Aorta (tissue), 5 donors: ENCODE measurements at regions not wholly inside any gene's neighbourhood (a gene's known extent, or its start where the extent isn't known, plus 50 kb on each side); places are given as distances from the start of the nearest gene placed in this dataset.

Experiments used
- ATAC-seq: fragments of 200-7000 bp; cut with Tn5 transposase; one replicate; pipeline ENCODE4 v1.9.1; 2022; ENCODE audit warnings: moderate library complexity; ENCODE audit not compliant: low FRiP score
- DNase-seq, 2 donors: peaks; one replicate each; pipeline ENCODE4 v3.0.0-alpha.2; 2020
- H3K27ac ChIP-seq, 2 donors: one replicate each; pipeline ENCODE4 v1.5.1; 2013; ENCODE audit warnings: low read length in 2 of 2, mild to moderate bottlenecking in 2 of 2, moderate library complexity in 2 of 2, control low read depth in 1 of 2, inconsistent platforms in 1 of 2, low read depth in 1 of 2
- H3K27me3 ChIP-seq, 2 donors: one replicate each; pipeline ENCODE4 v1.6.1; 2013; ENCODE audit warnings: control low read depth in 1 of 2, low read length in 1 of 2, mild to moderate bottlenecking in 1 of 2, moderate library complexity in 1 of 2; ENCODE audit not compliant: insufficient read depth in 2 of 2, control insufficient read depth in 1 of 2
- H3K36me3 ChIP-seq, 2 donors: one replicate each; pipeline ENCODE4 v1.6.1; 2013; ENCODE audit warnings: control low read depth in 1 of 2, low read length in 1 of 2, mild to moderate bottlenecking in 1 of 2; ENCODE audit not compliant: insufficient read depth in 2 of 2, control insufficient read depth in 1 of 2
- H3K4me1 ChIP-seq, 2 donors: one replicate each; pipeline ENCODE4 v1.6.1; 2013; ENCODE audit warnings: low read length in 2 of 2, control low read depth in 1 of 2, mild to moderate bottlenecking in 1 of 2, moderate library complexity in 1 of 2; ENCODE audit not compliant: insufficient read depth in 2 of 2, control insufficient read depth in 1 of 2
- H3K4me3 ChIP-seq, 2 donors: one replicate each; pipeline ENCODE4 v1.5.1; 2013; ENCODE audit warnings: low read length in 2 of 2, control low read depth in 1 of 2, mild to moderate bottlenecking in 1 of 2
- H3K9me3 ChIP-seq: one replicate; pipeline ENCODE4 v1.6.1; 2013; ENCODE audit warnings: mild to moderate bottlenecking, low read length; ENCODE audit not compliant: control insufficient read depth
- WGBS, 2 donors: extraction: QIAGEN DNeasy Blood & Tissue Kit; methylation state at CpG; one replicate each; pipeline ENCODE4 v1.1.7; 2013; 5-methylcytosine and 5-hydroxymethylcytosine counted together
- intact Hi-C, 2 donors: fragments of 100-400 bp; cut with DNase I; formaldehyde crosslinking; loops; one replicate each; pipeline versions ENCODE4 v1.14.2 to v1.15.0; 2022
- donor health status: healthy with polysubstance abuse.
- donor health status: Bipolar disorder and iron deficiency.
- donor health status: DM: no; HTN: no; CAD: no.
- donor health status: DM: no; HTN: no; CAD: no.
- donor health status: DM: yes; HTN: yes; CAD: no.

DNA sequence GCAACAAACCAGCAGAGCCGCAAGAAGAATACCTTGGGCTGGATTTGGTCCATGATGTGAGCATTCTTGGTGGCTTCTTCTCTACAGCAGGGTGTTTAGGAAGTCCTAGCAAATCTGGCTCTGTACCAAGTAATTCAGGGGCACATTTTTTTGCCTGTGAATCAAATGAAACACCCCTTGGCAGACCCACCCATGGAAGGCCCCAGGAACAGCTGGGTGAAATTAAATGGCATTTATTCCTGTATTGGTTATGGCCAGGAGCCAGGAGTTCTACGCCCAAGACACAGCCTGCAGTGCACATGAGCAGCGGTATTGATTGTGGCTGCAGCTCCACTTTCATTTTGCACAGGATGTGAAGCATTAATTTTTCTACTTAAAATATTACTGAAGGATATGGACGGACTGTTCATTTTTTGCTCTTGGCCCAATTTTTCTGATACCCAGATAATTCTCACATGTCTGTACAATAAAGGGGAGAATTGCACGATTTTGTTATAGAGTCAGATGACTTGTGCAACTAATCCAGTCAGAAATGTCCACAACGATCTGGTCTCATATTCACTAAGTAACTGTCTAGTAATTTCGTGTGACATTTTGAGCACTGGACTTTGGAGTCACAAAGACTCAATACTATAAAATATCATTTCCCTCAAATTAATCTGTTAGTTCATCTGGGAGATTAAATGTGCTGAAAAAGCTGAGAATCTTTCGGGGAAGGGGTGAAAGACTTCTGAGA is 120.7 kb upstream of the APC start:
- intact Hi-C loops, result no loop called here
- WGBS, 2 donors, result 69 to 79% methylated on average over 8 of the region's 8 CpGs
- Histone ChIP-seq H3K36me3 (no peaks in the 10 kb centered on the region), H3K4me3 (no peak overlapping the region), H3K9me3 (peaks cover 1% of the 10 kb centered on the region), H3K4me1 (no peaks in the 10 kb centered on the region), H3K27me3 (peaks cover 0 to 2% of the 10 kb centered on the region in 2 donors), H3K27ac (no peak overlapping the region)
- DNase-seq (no peak), ATAC-seq (no peak)

DNA sequence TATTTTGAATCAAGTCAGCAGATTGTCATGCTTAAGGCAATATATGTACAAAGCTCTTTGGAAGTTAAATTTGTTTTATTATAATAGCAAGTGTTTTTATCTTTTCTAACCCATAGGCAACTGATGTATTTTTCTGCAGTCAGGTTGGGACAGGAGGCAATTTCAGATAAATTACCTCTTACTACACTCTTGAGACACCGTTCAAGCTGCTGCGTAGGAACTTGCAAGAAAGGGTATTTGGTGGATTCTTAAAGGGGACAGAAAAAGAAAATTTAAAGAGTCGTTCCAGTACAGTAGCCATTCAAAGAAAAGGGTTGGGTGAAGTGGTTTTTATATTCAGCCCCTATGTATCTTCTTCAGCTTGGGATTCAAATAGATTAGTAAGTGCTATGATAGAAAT is 112.4 kb upstream of the APC start:
- H3K4me1 ChIP-seq, result no peaks in the 10 kb centered on the region
- no peak overlapping the region for H3K4me3 ChIP-seq
- no peak overlapping the region for H3K27ac ChIP-seq
- DNase-seq (no peak), ATAC-seq (no peak)
- intact Hi-C loops, result no loop called here
- WGBS, 2 donors, result 46 to 58% methylated on average over 3 of the region's 3 CpGs
- H3K36me3 ChIP-seq, result no peaks in the 10 kb centered on the region
- no peaks in the 10 kb centered on the region for H3K9me3 ChIP-seq
- no peaks in the 10 kb centered on the region for H3K27me3 ChIP-seq

DNA sequence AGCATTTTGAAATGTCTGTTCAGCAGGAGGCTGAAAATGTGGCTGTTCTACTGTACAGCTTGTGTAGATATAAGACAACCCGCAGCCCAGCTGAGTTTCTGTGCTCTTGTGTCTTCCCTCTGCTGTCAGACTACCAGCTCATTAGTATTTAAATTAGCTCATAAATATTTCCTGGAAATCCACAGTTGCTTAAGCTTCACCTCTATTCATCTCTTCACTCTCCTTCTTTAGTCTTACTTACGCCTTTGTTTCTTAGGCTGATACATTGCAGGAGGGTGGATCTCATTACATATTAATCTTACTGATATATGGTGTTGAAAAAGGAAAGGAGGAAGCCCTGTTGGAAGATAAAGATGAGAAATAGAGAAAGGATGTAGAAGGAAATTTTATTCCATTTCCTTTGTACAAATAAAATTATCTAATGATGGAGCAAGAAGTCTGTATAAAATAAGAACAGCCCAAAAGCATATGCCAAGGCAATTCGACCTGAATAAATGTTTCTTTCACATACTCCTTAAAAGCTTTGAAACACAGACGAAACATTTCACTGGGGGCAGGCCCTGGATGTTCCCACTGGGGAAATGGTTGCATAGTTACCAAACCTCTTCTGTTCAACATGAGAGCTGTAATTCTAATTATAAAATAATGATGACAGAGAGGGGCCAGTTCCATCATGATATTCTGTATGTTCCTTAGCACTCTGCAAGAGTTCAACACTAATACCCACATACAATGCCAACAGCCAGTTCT is 111.8 kb upstream of the APC start:
- Histone ChIP-seq H3K27ac (no peak overlapping the region), H3K9me3 (no peaks in the 10 kb centered on the region)

DNA sequence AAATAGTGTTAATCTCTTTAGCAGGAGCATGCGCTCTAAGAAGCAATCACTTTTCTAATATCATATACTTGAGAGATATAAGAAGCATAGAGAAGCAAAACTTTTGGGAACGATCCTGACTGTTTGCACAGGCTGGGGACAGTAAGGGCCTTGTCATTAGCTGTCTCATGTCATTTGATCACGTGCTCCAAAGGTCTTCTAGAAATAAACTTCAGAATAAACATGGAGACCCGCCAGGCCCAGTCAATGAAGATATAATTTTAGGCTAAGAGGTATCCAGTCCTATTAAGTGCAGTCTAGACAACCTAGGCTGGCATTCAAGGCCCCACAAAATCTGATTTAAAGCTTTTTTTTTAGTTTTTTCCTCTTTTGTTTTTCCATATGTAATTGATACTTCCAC is 111.0 kb upstream of the APC start:
- Histone ChIP-seq H3K27me3 (no peaks in the 10 kb centered on the region), H3K4me3 (no peak overlapping the region), H3K36me3 (no peaks in the 10 kb centered on the region), H3K4me1 (no peaks in the 10 kb centered on the region), H3K9me3 (no peaks in the 10 kb centered on the region), H3K27ac (no peak overlapping the region)
- intact Hi-C loops, result no loop called here
- 85 to 86% methylated on average over 4 of the region's 4 CpGs for WGBS, 2 donors
- ATAC-seq, result no peak
- no peak for DNase-seq

More for the DNA sequence above, 111.8 kb upstream of the APC start:
- no peak for ATAC-seq
- Histone ChIP-seq H3K4me1 (no peaks in the 10 kb centered on the region), H3K27me3 (no peaks in the 10 kb centered on the region), H3K4me3 (no peak overlapping the region), H3K36me3 (no peaks in the 10 kb centered on the region)
- intact Hi-C loops, result no loop called here
- 54 to 61% methylated on average over 4 of the region's 4 CpGs for WGBS, 2 donors
- no peak for DNase-seq

DNA sequence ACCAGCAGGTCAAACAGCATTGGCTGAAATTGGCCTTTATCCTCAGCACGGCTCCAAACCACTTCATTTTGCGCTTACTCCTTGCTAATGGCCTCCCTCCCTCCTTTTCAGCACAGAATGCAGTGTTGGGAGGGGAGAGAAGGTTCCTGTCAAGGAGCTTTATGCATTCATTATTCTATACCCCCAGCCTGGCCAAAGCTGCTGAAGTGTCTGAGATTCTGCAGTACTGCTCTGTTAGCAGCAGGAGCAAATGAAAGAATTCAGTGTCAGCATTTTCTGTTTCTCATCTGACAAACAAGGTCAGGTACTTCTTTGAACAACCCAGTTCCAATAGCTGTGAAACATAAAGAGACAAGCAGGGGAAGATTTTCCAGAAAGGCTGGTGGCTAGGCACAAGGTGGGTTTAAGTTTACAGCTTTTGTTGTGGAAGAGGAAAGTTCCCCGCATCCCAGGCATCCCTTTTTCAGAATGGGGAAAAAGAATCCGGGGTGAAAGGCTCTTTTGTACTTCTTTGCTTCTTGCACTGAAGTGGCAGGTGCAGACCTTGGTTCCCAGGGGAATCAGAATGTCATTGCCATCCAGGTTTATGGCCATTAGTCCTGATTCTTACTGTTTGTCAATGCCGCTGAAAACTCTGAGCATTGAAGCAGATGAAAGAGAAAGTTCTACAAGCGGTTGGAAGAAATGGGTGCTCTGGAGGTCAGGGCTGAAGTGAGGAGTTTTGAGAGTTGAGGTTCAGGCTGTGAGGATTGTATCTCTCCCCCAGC is 109.3 kb upstream of the APC start:
- Histone ChIP-seq H3K36me3 (no peaks in the 10 kb centered on the region), H3K27me3 (no peaks in the 10 kb centered on the region), H3K27ac (no peak overlapping the region), H3K4me1 (no peaks in the 10 kb centered on the region), H3K4me3 (no peak overlapping the region), H3K9me3 (peaks cover 2% of the 10 kb centered on the region)
- intact Hi-C loops, result no loop called here
- ATAC-seq (no peak), DNase-seq (no peak)
- WGBS, 2 donors, result 55 to 76% methylated on average over 6 of the region's 6 CpGs

DNA sequence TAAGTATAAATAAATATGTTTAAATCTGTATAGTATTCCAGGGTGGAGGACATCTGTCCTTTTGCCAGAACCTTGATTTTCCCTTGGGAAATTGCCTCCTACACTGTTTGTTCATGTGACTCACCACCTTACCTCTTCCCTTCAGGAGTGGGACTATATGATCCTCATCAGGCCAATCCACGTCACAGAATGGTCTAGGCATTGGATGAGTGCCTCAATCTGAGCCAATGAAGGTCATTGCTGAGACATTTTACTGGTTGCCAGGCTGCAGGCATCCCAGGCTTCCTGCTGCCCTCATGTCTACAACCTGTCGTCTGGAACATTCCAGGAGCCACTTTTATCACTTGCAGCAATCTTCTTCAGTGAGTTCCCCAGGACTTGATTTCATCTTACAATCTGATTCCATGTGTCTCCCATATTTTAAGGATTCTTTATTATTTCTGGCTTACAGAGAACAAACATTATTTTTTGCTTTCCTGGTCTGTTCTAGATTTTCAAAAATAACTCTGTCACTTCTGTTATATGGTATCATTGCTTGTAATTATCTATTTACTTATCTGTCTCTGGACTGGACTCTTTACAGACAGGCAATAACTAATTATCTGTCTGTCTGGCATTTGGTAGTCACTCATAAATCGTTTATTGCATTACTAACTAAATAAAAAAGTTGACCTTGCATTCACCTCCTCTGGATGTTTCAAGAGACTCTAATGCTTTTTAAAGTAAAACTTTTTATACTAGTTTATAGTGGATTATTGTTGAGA is 107.3 kb upstream of the APC start:
- H3K27me3 ChIP-seq, result no peaks in the 10 kb centered on the region
- no peak for DNase-seq
- H3K4me1 ChIP-seq, result no peaks in the 10 kb centered on the region
- ATAC-seq, result no peak
- H3K36me3 ChIP-seq, result no peaks in the 10 kb centered on the region
- H3K4me3 ChIP-seq, result no peak overlapping the region
- intact Hi-C loops, result no loop called here
- WGBS, 2 donors, result 52 to 59% methylated on average over 3 of the region's 3 CpGs
- H3K9me3 ChIP-seq, result peaks cover 3% of the 10 kb centered on the region
- no peak overlapping the region for H3K27ac ChIP-seq

DNA sequence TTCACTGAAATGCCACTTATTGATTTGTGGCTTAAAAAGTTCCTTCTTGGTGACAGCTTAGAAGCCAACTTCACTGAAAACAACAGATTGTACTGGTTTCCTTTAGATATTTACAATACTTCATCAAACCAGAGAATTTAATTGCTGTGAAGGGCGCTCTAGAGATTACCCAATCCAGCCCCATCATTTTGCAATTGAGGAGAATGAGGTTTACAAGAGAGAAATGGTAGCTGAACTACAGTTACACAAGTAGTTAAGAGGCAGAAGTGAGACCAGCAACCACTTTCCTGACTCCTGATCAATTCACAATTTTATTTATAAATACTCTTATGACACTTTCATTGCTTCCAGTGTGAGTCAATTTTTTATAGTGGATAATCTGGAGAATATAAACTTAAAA is 103.5 kb upstream of the APC start:
- no peaks in the 10 kb centered on the region for H3K27me3 ChIP-seq
- no peak overlapping the region for H3K4me3 ChIP-seq
- DNase-seq, result no peak
- H3K36me3 ChIP-seq, result no peaks in the 10 kb centered on the region
- intact Hi-C loops, result no loop called here
- H3K27ac ChIP-seq, result no peak overlapping the region
- H3K4me1 ChIP-seq, result no peaks in the 10 kb centered on the region
- no peak for ATAC-seq
- 96 to 97% methylated on average over 1 of the region's 1 CpG for WGBS, 2 donors
- H3K9me3 ChIP-seq, result peaks cover 3% of the 10 kb centered on the region

DNA sequence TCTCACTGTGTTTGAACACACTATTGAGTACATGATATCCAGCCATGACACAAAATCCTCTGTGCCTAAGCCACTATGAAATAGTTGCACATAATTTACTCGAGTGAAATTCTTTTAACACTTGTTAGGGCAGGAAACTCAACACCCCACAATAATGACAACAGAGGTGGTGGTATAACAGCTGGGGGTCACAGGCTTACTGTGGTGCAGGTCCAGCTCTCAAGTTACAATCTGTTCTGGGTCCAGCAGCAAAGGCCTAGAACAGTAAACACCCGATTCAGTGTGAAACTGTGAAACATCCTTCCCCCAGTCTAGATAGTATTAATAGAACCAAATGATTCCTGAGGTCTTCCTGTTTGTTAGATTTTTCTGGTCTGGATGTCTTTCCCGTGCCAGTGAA is 102.9 kb upstream of the APC start:
- DNase-seq (no peak), ATAC-seq (no peak)
- Histone ChIP-seq H3K9me3 (peaks cover 3% of the 10 kb centered on the region), H3K27me3 (no peaks in the 10 kb centered on the region), H3K4me1 (no peaks in the 10 kb centered on the region), H3K27ac (no peak overlapping the region), H3K4me3 (no peak overlapping the region), H3K36me3 (no peaks in the 10 kb centered on the region)
- intact Hi-C loops, result no loop called here
- 77 to 80% methylated on average over 3 of the region's 3 CpGs for WGBS, 2 donors
